GM18519 (cell line): ENCODE measurements at regions not wholly inside any gene's neighbourhood (a gene's known extent, or its start where the extent isn't known, plus 50 kb on each side); places are given as distances from the start of the nearest gene placed in this dataset.

Experiments used
- ATAC-seq: cut with Tn5 transposase; IDR thresholded peaks from one replicate; pipeline ENCODE4 v1.9.1; 2021; ENCODE audit warnings: mild to moderate bottlenecking, moderate library complexity; ENCODE audit not compliant: unreplicated experiment, low FRiP score

DNA sequence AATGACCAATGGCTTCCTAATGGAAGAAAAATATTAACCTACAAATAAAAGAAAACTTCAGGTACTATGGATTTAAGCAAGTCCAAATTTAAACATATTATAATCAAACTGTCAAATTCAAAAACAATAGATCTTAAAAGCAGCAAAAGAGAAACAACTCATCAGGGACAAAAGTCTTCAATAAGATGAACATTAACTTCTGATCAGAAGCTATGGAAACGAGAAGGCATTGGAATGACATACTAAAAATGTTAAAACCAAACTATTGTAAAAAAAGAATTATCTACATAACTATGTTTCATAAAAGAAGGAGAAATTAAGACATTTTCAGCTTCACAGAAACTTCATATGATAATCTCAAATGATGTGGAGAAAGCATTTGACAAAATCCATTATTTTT is 334.7 kb downstream of the ANKRD7 start:
- no peak for ATAC-seq

DNA sequence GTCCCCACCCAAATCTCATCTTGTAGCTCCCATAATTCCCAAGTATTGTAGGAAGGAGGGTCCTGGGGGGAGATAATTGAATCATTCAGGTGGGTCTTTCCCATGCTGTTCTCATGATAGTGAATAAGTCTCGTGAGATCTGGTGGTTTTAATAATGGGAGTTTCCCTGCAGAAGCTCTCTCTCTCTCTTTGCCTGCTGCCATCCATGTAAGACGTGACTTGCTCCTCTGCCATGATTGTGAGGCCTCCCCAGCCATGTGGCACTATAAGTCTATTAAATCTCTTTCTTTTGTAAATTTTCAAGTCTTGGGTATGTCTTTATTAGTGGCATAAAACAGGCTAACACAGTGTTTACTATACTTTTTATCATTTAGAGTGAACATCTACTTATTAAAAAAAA is 338.8 kb downstream of the ANKRD7 start:
- ATAC-seq: no peak

DNA sequence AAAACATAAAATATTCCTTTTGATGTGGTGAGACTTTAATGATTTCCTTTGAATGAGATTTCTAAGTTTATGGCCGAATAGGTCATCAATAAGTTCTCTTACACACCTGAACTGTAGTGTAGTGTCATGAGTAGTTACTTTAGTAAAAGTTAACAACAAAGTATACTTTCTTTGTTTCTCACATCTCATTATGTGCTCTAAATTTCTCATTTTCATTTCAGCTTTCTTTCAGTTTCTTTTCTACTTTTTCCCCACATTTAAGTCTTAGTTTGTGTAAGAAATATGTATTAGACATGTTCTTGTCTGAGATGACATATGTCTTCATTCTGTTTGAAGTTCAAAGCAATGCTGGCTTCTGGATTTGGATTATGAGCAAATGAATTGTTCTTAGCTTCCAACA is 348.1 kb downstream of the ANKRD7 start:
- ATAC-seq: no peak

DNA sequence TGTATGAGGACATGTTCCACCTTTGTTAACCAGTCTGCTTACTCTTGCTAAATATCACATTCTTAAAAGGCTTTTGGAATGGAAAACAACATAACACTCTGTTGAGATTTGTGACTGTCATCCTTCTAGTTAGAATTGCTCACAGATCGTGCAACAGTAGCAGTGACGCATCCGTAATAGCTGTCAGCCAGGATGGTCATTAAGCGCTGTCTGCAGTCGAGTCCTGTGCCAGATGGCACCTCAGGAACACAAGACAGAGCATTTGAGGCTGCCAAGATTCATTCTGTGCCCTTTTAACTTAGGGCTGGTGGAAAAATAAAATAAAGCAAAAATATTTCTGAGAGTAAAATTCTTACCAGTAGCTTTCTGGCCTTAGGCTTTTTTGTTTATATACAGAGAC is 348.6 kb downstream of the ANKRD7 start:
- no peak for ATAC-seq

DNA sequence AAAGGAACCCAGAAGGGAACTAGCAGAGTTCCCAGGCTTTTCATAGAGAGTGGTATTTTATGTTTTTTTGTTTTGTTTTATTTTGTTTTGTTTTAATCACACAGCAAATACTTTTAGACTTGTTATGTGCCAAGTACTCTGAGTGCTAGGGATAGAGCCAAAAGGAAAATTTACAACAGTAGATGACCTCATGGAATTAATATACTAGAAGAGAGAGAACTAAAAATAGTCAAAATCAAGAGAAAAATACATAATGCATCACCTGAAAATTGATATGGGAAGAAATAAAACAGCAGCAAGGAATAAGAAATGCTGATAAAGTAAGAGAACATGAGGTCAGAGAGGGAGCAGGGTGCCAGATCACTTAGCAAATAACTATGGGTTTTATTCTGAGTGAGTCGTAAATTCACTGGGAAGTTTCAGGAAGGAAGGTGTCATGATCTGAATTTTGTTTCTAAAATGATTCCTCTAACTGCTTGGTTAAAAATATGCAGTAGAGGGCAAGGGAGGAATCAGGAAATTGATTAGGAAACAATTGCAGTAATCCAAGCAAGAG is 351.0 kb downstream of the ANKRD7 start:
- ATAC-seq: no peak

DNA sequence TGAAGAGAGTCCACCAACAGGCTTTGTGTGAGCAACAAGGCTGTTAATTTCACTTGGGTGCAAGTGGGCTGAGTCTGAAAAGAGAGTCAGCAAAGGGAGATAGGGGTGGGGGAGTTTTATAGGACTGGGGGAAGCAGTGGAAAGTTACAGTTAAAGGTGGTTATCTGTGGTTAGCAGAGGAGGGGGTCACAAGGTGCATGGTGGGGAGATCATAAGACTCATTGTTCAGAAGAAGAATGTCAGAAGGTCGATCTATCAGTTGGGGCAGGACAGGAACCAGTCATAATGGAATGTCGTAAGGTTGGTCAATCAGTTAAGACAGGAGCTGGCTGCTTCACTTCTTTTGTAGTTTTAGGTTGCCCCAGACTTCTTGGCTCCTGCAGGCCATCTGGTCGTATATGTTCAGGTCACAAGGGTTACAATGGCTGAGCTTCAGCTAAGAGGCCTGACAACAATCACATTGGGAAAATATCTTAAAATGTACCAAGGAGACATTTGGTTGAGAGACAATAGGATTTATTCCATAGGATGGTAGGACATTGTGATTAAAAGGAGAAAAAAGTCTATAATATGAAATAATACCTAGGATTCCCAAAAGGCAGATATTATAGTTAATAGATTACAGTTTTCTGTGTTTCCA is 356.4 kb downstream of the ANKRD7 start:
- ATAC-seq: no peak

DNA sequence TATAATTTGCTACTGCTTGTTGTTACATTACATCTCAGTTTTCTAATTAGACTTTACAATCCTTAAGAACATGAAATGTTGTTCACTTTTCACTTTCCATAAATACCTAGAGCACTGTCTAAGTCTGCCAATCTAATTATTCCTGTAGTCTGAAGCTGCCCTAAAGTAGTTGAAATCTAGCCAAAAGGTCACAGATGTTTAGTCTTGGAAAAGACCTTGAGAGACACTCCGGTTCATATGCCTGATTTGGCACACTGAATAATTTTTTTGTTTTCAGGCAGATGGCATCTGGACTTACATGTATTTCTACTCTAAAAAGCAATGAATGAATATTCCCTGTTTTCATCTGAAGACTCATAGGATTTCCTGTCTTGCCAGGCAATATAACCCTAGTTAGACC is 359.1 kb downstream of the ANKRD7 start:
- ATAC-seq: no peak

DNA sequence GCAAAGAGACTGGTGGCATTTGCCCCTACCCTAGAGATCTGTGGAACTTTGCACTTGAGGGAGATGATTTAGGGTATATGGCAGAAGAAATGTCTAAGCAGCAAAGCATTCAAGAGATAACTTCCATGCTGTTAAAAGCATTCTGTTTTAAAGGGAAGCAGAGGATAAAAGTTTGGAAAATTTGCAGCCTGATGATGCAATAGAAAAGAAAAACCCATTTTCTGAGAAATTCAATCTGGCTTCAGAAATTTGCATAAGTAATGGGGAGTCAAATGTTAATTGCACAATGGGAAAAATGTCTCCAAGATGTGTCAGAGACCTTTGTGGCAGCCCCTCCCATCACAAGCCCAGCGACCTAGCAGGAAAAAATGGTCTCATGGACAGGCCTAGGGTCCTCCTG is 361.7 kb downstream of the ANKRD7 start:
- ATAC-seq: no peak

DNA sequence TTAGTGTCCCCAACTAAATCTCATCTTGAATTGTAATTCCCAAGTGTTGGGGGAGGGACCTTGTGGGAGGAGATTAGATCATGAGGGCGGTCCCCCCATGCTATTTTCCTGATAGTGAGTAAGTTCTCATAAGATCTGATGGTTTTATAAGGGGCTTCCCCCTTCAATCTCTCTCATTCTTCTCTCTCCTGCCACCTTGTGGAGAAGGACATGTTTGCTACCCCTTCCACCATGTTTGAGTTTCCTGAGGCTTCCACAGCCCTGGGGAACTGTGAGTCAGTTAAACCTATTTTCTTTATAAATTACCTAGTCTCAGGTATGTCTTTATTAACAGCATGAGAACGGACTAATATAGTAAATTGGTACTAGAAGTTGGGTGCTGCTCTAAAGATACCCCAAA is 365.6 kb downstream of the ANKRD7 start:
- peak; percentile 86 for ATAC-seq

DNA sequence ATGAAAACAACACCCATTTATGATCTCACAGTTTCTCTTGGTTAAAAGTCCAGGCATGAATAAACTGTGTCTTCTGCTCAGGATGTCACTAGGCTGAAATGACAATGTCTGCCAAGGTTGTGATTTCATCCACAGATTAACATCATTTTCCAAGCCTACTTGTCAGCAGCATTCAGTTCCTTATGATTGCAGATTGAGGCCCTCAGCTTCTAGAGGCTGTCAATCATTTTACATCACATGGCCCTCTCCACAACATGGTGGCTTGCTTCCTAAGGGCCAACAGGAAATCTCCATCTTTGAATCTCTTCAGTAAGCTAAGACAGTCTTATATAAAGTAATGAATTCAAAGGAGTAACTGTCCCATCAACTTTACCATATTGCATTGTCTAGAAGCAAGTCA is 377.6 kb downstream of the ANKRD7 start:
- ATAC-seq: no peak

DNA sequence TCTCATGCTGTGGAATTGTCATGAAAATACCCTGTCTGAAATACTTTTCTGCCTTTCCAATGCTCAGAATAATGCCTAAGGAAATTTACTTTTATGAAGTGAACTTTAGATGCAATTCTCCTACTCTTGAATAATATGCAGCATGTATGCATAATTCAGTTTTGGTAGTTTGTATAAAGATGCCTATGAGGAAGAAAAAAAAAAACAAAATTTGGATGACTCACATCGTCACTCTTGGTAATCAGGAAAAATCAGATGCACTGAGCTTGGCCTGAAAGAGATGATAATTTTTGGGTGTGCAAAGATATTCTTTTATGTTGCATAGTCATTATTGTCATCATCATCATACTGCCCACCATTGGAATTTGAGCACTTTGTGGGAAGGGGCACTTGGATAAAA is 382.1 kb downstream of the ANKRD7 start:
- no peak for ATAC-seq

DNA sequence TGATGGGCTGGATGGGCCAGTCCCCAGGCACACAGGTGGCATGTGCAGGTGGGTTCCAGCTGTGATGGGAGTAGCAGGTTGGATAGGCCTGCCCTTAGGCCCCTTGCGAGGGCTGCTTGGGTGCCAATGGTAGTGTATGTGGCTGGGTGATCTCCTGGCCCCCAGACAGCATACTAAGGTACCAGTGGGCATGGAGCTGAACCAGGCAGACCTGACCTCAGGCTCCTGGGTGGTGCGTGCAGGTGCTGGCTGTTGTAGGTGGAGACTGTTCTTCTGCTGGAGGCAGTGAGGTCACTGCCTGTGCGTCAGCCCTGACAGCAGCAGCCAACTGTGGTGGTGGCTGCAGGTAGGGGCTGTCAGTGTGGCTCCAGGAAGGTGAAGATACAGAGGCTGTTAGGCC is 384.7 kb downstream of the ANKRD7 start:
- ATAC-seq: no peak

DNA sequence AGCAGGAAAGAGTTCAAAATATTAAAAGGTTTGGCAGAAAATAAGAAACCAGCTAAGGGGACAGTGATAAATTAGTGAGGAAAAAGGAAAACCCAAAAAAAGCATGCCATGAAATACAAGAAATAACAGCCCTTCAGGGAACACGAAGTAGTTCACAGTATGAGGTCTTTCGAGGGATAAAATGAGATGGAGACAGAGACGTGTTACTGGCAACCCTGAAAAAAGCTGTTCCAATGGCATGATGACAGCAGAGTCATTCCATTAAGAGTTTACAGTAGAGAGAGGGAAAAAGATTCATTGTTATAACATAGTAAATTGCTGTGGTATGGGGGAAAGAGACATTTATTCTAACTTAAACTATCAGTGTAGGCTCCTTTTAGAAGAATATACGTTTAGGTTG is 391.2 kb downstream of the ANKRD7 start:
- ATAC-seq: no peak

DNA sequence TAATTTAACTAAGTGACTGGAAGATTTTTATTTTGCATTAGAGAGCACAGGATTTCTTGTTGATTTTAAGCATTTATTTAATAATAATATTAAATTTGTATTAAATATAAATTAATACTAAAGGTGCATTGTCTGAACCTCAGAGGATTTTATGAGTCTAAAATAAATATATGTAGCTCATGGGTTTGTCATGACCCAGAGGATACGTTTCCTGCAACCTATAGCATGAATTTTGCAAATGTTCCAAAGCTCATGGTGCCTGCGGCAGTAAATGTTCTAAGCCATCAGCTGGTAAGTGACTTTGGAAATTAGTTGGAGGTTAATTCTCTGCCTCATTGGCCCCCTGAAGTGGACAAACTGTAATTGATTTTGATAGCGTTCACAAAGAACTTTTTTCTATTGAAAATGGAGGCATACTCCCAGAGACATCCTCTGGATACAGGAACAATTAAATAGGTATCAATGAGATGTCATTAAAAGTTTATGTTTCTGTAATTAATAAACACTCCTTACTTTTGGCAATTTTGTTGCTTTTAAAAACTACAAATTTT is 397.4 kb downstream of the ANKRD7 start:
- ATAC-seq: no peak

DNA sequence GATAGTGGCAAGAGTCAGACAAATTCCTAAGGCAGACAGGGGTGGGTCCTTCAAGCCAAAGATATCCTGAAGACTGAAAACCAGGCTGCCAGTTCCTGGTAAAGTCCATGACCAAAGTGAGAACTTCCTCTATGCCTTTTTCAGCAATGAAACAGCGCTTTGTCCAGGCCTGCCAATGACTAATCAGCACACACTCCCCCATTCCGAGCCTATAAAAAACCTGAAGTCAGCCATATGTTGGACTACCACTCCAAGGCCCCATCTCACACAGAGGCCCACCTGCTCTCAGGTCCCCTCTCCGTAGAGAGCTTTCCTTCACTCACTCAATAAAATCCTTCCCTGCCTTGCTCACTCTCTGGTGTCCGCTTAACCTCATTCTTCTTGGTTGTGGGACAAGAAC is 402.2 kb downstream of the ANKRD7 start:
- ATAC-seq: no peak

DNA sequence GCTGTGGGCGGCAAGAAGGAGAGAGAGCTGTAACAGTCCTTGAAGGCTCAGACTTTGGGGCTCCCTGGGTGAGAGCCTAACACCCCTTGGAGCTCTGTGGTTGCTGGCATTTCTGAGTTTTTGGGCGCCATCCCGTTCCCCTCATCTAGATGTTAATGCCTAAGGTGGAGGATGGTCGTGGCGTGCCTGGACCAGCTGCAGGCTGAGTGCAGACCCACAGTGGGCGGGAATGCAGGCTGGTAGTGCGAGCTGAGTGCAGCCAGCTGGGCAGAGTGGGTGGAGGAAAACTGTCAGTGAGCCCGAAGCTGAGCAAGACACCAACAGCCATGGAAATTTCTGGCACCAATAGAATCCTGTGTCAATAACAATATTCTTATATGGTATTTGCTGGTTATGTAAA is 403.0 kb downstream of the ANKRD7 start:
- no peak for ATAC-seq

DNA sequence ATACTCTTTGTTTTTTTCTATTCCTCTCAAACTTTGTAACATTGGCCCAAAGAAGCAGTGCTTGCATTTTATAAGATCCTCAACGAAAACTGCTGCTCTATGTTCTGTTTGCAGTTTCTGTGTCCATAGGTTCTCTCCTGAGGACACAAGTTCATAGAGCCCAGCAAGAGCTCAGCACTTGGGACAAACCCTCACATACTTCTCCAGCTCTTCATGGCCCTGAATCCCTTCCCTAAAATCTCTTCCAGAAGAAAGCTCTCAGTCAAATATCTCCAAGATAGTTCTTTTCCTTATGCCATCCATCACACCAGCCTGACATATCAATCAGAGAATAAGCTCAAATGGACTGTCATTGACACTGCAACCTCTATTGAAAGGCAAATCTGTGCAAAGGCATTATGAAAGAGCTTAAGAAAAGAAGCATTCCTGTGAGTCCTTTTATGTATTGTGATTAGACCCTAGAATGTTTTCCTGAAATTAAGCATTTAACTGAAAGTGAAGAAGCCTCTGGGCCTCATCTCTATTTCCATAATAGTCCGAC is 405.5 kb downstream of the ANKRD7 start:
- no peak for ATAC-seq

DNA sequence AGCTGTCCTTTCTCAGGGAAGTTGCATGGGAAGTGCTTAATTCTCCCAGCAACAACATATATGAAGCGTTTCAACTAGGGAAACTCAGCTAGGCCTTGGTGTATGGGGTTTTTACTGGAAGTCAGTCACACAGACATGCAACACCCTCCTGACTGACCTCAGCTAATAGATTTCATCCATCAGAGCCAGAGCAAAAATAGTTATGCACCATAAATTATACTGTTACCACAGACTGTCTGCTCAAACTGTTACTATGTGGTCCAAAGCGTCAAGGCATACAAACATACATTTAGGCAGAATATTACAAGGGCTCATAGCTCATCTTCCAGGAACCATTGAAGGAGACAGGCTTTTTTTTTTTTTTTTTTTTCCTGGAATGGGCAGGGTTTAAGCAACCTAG is 417.9 kb downstream of the ANKRD7 start:
- no peak for ATAC-seq

DNA sequence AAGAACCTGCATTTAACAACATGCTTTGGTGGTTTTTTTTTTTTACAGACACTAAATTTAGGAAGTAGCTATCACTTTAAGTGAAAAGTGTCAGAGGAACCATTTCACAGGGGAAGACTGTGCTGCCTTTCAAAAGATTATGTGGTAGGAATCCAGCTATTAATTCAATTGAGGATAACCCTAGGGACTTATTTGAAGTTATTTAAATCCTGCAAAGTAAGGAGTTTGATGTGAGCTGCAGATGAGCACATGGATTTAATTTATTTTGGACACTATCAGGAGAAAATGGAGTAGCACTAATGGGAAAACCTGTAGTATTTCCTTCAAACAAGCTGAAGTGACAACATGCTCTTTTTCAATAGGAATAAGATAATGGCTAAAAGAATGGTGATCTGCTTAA is 419.8 kb downstream of the ANKRD7 start:
- ATAC-seq: no peak

DNA sequence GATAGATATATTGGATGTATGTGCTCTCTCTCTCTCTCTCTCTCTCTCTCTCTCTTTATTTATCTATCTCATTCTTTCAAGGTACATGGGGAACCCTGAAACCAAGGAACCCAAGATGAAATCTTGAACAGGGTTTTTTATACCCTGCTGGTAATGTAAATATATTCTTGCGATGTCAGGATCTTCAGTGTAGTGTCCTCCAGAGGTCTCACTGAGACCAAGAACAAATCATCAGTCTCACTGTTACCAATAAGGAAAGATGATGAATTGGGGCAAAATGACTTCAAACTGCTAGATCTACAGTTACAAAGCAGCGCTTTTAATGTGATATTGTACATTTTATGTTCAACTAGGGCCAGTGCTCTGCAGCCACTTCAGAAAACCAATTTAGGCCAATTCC is 423.5 kb downstream of the ANKRD7 start:
- ATAC-seq: no peak

DNA sequence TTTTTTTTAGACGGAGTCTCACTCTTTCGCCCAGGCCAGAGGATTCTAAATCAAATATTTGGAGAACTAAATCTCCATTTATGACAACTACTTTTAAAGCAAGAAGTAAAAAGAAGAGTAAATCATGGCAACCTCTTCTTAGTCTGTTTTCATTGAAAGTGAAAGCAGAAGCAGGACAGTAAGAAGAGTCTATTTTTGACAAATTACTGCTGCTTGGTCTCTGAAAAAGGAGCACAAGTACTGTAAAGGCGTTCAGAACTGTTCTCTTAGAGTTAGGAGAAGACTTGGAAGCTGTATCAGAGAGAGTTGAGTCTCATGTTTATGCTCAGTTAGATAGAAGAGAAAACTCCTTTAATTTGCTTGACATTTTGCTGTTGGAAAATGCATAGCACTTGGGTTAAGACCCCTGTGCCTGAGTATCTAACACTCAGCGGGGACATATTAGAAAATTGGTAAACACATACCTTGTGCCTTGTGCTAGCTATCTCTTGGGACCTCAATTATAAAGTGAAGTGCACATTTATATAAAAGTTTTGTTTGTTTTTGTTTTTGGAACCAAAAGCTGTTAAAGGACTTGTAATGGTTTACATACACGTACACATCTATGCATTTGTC is 433.0 kb downstream of the ANKRD7 start:
- ATAC-seq: peak; percentile 96

DNA sequence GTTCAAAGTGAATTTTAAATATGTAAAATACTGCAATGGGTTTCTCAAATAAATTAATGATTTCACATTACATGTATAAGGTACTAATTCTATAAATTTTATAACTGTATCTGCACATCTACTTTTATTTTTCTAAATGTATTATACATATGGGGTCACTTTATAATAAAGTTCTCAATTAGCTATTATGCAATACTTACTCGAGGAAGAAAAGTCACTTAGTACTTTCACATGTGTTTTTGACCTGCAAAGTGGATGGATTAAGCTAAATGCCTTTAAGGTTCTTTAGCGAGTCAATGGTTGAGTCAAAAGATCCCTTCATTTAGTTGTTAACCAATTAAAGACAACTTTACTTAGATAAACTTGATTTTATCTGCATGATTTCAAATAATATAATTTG is 437.8 kb downstream of the ANKRD7 start:
- no peak for ATAC-seq
